OCI-LY7 (cell line): ENCODE measurements at regions not wholly inside any gene's neighbourhood (a gene's known extent, or its start where the extent isn't known, plus 50 kb on each side); places are given as distances from the start of the nearest gene placed in this dataset.
A peak's percentile ranks its signal among the peaks of the same experiment; 100 is the strongest.

Experiments used
- EZH2phosphoT487 ChIP-seq: fragments of 200-600 bp; sonication (generic); IDR thresholded peaks from 2 replicates; pipeline ENCODE4 v1.6.1; 2018; ENCODE audit warnings: low read depth, borderline replicate concordance, mild to moderate bottlenecking, mixed run types, antibody characterized with exemption, low read length, moderate library complexity, mixed read lengths
- TF ChIP-seq, protein P1 (sequence below): fragments of 200-600 bp; sonication (generic); conservative IDR thresholded peaks from 2 replicates; pipeline ENCODE4 v1.5.1; 2014; ENCODE audit warnings: mild to moderate bottlenecking, antibody characterized with exemption, low read length, moderate library complexity, mixed read lengths

- TF ChIP-seq, protein P1, sequence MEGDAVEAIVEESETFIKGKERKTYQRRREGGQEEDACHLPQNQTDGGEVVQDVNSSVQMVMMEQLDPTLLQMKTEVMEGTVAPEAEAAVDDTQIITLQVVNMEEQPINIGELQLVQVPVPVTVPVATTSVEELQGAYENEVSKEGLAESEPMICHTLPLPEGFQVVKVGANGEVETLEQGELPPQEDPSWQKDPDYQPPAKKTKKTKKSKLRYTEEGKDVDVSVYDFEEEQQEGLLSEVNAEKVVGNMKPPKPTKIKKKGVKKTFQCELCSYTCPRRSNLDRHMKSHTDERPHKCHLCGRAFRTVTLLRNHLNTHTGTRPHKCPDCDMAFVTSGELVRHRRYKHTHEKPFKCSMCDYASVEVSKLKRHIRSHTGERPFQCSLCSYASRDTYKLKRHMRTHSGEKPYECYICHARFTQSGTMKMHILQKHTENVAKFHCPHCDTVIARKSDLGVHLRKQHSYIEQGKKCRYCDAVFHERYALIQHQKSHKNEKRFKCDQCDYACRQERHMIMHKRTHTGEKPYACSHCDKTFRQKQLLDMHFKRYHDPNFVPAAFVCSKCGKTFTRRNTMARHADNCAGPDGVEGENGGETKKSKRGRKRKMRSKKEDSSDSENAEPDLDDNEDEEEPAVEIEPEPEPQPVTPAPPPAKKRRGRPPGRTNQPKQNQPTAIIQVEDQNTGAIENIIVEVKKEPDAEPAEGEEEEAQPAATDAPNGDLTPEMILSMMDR = peak; percentile 100
- no peak for TF ChIP-seq EZH2phosphoT487
These were observed 76.9 kb upstream of the HTR4 start for GRCh38 chr5:148730942-148731898.
